IPS DF 6.9 (cell line): ENCODE measurements at regions not wholly inside any gene's neighbourhood (a gene's known extent, or its start where the extent isn't known, plus 50 kb on each side); places are given as distances from the start of the nearest gene placed in this dataset.

Experiments used
- DNase-seq: peaks from one replicate; pipeline ENCODE4 v3.0.0-alpha.2; 2013; ENCODE audit warnings: low read depth, low spot score
- H3K27ac ChIP-seq: one replicate; pipeline ENCODE4 v1.5.1; 2013; ENCODE audit warnings: low read length, control low read depth
- H3K27me3 ChIP-seq: 2 replicates; pipeline ENCODE4 v1.6.1; 2013; ENCODE audit warnings: mild to moderate bottlenecking, low read length; ENCODE audit not compliant: control insufficient read depth, insufficient read depth
- H3K36me3 ChIP-seq: 2 replicates; pipeline ENCODE4 v1.6.1; 2013; ENCODE audit warnings: low read length; ENCODE audit not compliant: control insufficient read depth, insufficient read depth
- H3K4me1 ChIP-seq: 2 replicates; pipeline ENCODE4 v1.6.1; 2013; ENCODE audit warnings: low read length; ENCODE audit not compliant: control insufficient read depth, insufficient read depth
- H3K4me3 ChIP-seq: 2 replicates; pipeline ENCODE4 v1.5.1; 2013; ENCODE audit warnings: mild to moderate bottlenecking, low read length
- H3K9me3 ChIP-seq: 2 replicates; pipeline ENCODE4 v1.6.1; 2013; ENCODE audit warnings: low read length, inconsistent platforms; ENCODE audit not compliant: control insufficient read depth, insufficient read depth
- WGBS: extraction: QIAGEN DNeasy Blood & Tissue Kit; methylation state at CpG from one replicate; pipeline ENCODE4 v1.1.7; 2013; ENCODE audit warnings: mixed read lengths, missing lambda C conversion rate; ENCODE audit not compliant: insufficient read length, insufficient coverage; 5-methylcytosine and 5-hydroxymethylcytosine counted together

GRCh38 chr2:128536925-128537620 is 218.4 kb upstream of the HS6ST1 start:
- DNase-seq = peak; percentile 41
- H3K9me3 ChIP-seq = no peaks in the 10 kb centered on the region
- H3K27ac ChIP-seq = no peak overlapping the region
- H3K36me3 ChIP-seq = no peaks in the 10 kb centered on the region
- no peak overlapping the region for H3K4me3 ChIP-seq
- H3K4me1 ChIP-seq = peaks cover 4% of the 10 kb centered on the region; the same call in 1 of the 2 replicates
- WGBS = no CpG with 5 or more reads among the region's 14 CpGs
- no peaks in the 10 kb centered on the region for H3K27me3 ChIP-seq

DNA sequence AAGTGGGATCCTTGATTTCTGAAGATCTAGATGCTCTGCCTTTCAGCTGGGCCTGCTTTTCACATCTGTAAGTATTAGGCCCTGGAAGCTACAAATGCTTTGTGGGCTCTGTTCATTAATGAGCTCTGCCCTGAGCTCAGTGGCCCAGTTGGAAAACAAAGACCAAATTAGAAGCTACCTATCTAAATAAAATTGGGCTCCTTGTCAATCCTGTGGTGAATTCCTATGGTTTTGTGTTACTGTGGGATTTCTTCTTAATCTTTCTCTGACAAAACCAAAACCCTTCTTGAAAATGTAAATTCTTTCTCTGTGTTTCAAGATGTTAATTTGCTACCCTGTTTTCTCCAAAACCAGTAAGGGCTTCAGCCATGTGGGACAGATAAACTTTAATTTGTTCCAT is 219.0 kb upstream of the HS6ST1 start:
- Histone ChIP-seq H3K4me1 (peaks cover 4% of the 10 kb centered on the region; the same call in 1 of the 2 replicates), H3K9me3 (no peaks in the 10 kb centered on the region), H3K4me3 (no peak overlapping the region), H3K36me3 (no peaks in the 10 kb centered on the region), H3K27ac (no peak overlapping the region), H3K27me3 (no peaks in the 10 kb centered on the region)
- no peak for DNase-seq

- WGBS = no CpG with 5 or more reads among the region's 2 CpGs
- no peak overlapping the region for H3K4me3 ChIP-seq
- no peaks in the 10 kb centered on the region for H3K9me3 ChIP-seq
- peaks cover 4% of the 10 kb centered on the region; the same call in 1 of the 2 replicates for H3K4me1 ChIP-seq
- H3K36me3 ChIP-seq = no peaks in the 10 kb centered on the region
- DNase-seq = no peak
- no peaks in the 10 kb centered on the region for H3K27me3 ChIP-seq
- H3K27ac ChIP-seq = no peak overlapping the region
Measured at GRCh38 chr2:128538396-128538795, 219.7 kb upstream of the HS6ST1 start.

DNA sequence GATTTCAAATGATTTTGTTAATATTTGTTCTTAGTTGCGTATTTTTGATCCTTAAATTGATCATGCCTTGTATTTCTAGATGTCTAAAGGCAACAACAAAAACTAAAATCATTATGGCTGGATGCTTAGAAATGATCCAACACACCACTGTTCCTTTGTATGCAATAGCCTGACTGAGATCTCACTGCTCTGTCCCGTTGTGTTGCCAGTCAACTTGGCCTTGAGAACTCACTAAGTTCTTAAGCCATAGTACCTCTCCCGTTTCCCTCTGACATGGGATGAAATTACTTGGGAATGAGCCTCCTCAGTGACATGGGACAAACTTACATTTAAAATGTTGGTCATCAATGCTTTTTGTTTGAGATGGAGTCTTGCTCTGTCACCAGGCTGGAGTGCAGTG is 222.0 kb upstream of the HS6ST1 start:
- no peak overlapping the region for H3K4me3 ChIP-seq
- no CpG with 5 or more reads among the region's 3 CpGs for WGBS
- H3K36me3 ChIP-seq = no peaks in the 10 kb centered on the region
- DNase-seq = no peak
- peaks cover 4% of the 10 kb centered on the region; the same call in 1 of the 2 replicates for H3K4me1 ChIP-seq
- H3K27me3 ChIP-seq = no peaks in the 10 kb centered on the region
- no peaks in the 10 kb centered on the region for H3K9me3 ChIP-seq
- H3K27ac ChIP-seq = no peak overlapping the region

GRCh38 chr2:128541448-128541847 is 222.8 kb upstream of the HS6ST1 start:
- Histone ChIP-seq H3K27me3 (no peaks in the 10 kb centered on the region), H3K36me3 (no peaks in the 10 kb centered on the region), H3K4me1 (peaks cover 4% of the 10 kb centered on the region; the same call in 1 of the 2 replicates), H3K9me3 (no peaks in the 10 kb centered on the region), H3K27ac (no peak overlapping the region), H3K4me3 (no peak overlapping the region)
- WGBS = no CpG with 5 or more reads among the region's 2 CpGs
- DNase-seq = no peak

DNA sequence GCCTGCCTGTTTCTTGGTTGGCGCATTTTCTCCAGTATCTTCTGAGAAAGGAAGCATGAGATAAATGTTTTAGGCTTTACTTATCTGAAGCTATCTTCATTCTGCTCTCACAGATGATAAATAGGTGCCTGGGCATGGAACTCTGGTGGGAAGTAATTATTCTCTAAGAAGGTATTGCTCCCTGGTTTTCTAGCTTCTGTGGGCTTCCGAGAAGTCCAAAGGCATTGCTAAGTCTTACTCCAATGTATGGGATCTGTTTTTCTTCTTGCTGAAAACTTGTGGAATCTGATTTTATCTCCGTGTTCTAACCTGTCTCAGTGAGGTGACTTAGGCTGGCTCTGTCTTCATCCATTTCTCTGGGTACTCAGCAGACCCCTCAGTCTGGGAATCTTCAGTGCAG is 224.4 kb upstream of the HS6ST1 start:
- no CpG with 5 or more reads among the region's 3 CpGs for WGBS
- H3K27me3 ChIP-seq = no peaks in the 10 kb centered on the region
- no peaks in the 10 kb centered on the region for H3K36me3 ChIP-seq
- no peak overlapping the region for H3K4me3 ChIP-seq
- no peaks in the 10 kb centered on the region for H3K4me1 ChIP-seq
- H3K27ac ChIP-seq = no peak overlapping the region
- no peak for DNase-seq
- no peaks in the 10 kb centered on the region for H3K9me3 ChIP-seq

GRCh38 chr2:128543646-128544045 is 225.0 kb upstream of the HS6ST1 start:
- H3K27ac ChIP-seq = no peak overlapping the region
- H3K4me3 ChIP-seq = no peak overlapping the region
- no peaks in the 10 kb centered on the region for H3K4me1 ChIP-seq
- no peaks in the 10 kb centered on the region for H3K27me3 ChIP-seq
- no peaks in the 10 kb centered on the region for H3K36me3 ChIP-seq
- DNase-seq = no peak
- no peaks in the 10 kb centered on the region for H3K9me3 ChIP-seq
- WGBS = no CpG with 5 or more reads among the region's 10 CpGs

- no peak overlapping the region for H3K27ac ChIP-seq
- H3K9me3 ChIP-seq = no peaks in the 10 kb centered on the region
- H3K36me3 ChIP-seq = no peaks in the 10 kb centered on the region
- DNase-seq = no peak
- H3K27me3 ChIP-seq = no peaks in the 10 kb centered on the region
- H3K4me3 ChIP-seq = no peak overlapping the region
- H3K4me1 ChIP-seq = no peaks in the 10 kb centered on the region
- WGBS = no CpG with 5 or more reads among the region's 16 CpGs
Measured at GRCh38 chr2:128544321-128545037, 225.8 kb upstream of the HS6ST1 start.

DNA sequence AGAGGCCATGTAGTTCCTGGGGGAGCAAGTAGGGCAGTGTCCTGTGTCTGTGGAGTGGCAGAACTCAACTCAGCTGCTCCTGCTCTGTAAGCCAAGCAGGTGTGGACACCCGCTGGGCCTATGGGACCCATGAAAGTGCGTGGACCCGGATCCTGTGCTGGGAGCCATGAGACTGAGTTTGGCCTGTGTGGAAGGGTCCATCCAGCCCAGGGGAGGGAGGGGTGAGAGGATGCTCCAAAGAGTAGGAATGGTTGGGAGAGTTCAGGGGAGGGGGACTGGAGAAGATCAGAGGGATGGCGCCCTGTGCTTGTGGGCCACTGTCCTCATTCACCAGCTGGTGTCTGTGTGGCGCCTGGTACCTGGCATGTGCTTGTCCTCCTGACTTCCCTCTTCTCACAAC is 226.4 kb upstream of the HS6ST1 start:
- Histone ChIP-seq H3K4me3 (no peak overlapping the region), H3K36me3 (no peaks in the 10 kb centered on the region), H3K4me1 (no peaks in the 10 kb centered on the region), H3K9me3 (no peaks in the 10 kb centered on the region), H3K27ac (no peak overlapping the region), H3K27me3 (no peaks in the 10 kb centered on the region)
- DNase-seq = no peak
- WGBS = no CpG with 5 or more reads among the region's 5 CpGs

GRCh38 chr2:128545829-128546228 is 227.2 kb upstream of the HS6ST1 start:
- no peaks in the 10 kb centered on the region for H3K9me3 ChIP-seq
- no CpG with 5 or more reads among the region's 7 CpGs for WGBS
- H3K36me3 ChIP-seq = no peaks in the 10 kb centered on the region
- no peaks in the 10 kb centered on the region for H3K27me3 ChIP-seq
- no peak overlapping the region for H3K27ac ChIP-seq
- DNase-seq = no peak
- no peaks in the 10 kb centered on the region for H3K4me1 ChIP-seq
- no peak overlapping the region for H3K4me3 ChIP-seq

DNA sequence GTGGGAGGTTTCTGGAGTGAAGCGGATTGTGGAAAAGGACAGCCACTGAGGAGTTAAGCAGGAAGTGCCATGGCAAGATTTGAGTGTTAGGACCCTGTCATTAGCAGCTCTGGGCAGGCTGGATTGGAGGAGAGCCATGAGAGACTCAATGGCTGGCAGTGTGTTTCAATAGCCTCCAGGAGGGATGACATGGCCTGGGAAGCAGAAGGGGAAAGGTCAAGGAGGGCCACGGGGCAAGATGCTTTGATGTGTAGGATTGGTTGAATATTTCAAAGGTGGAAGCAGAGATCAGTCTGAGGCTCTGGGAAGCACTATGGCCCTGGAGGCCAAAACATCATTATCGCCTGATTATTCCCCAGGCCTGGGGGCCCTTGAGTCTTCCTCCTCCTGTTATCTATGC is 229.0 kb upstream of the HS6ST1 start:
- Histone ChIP-seq H3K27ac (no peak overlapping the region), H3K9me3 (no peaks in the 10 kb centered on the region), H3K27me3 (no peaks in the 10 kb centered on the region), H3K36me3 (no peaks in the 10 kb centered on the region), H3K4me3 (no peak overlapping the region), H3K4me1 (no peaks in the 10 kb centered on the region)
- no peak for DNase-seq
- no CpG with 5 or more reads among the region's 3 CpGs for WGBS
